ENCODE measurements at regions not wholly inside any gene's neighbourhood (a gene's known extent, or its start where the extent isn't known, plus 50 kb on each side); places are given as distances from the start of the nearest gene placed in this dataset.

GRCh38 chr6:90934081-90934480 lies 347.2 kb upstream of the MAP3K7 start:
- H3K9me3 ChIP-seq = no peaks in the 10 kb centered on the region
- H3K27me3 ChIP-seq (replicated peaks; ENCODE audit: control insufficient read depth, insufficient read depth, low read length) = no peaks in the 10 kb centered on the region; the same call in 1 of the 2 replicates
- no peak for TF ChIP-seq CTCF (IDR thresholded peaks at IDR 0.05; ENCODE audit: insufficient read depth in 1 of 2, low read depth in 1 of 2, low read length in 1 of 2, severe bottlenecking in 1 of 2, unreplicated experiment in 1 of 2)
- no TSS peak for BruUV-seq (replicated peaks)
- no peak for DNase-seq
- no peaks in the 10 kb centered on the region for H3K36me3 ChIP-seq (ENCODE audit: control insufficient read depth, insufficient read depth, low read length)
- no peaks in the 10 kb centered on the region for H3K4me1 ChIP-seq
- ChIA-PET POLR2A (no interaction called here), CTCF (no interaction called here)
- Mint-ChIP-seq H3K9me3 (ENCODE audit: unreplicated experiment) (no peaks in the 10 kb centered on the region), H3K4me3 (ENCODE audit: unreplicated experiment) (no peak overlapping the region), H3K27me3 (ENCODE audit: insufficient read depth, unreplicated experiment) (peaks cover 9% of the 10 kb centered on the region), H3K4me1 (ENCODE audit: low read depth, unreplicated experiment) (no peaks in the 10 kb centered on the region), H3K36me3 (ENCODE audit: insufficient read depth, unreplicated experiment) (no peaks in the 10 kb centered on the region), H3K27ac (ENCODE audit: unreplicated experiment) (no peak overlapping the region)
- intact Hi-C loops (cut with micrococcal nuclease; ENCODE audit: unreplicated experiment) = no loop called here
- H3K4me3 ChIP-seq (ENCODE audit: low read depth, low read length) = no peak overlapping the region

GRCh38 chr6:90932351-90932750 lies 345.5 kb upstream of the MAP3K7 start:
- intact Hi-C loops (cut with micrococcal nuclease; ENCODE audit: unreplicated experiment) = no loop called here
- H3K36me3 ChIP-seq (ENCODE audit: control insufficient read depth, insufficient read depth, low read length) = no peaks in the 10 kb centered on the region
- DNase-seq = no peak
- ChIA-PET CTCF (no interaction called here), POLR2A (no interaction called here)
- no peaks in the 10 kb centered on the region for H3K4me1 ChIP-seq
- H3K27me3 ChIP-seq (replicated peaks; ENCODE audit: control insufficient read depth, insufficient read depth, low read length) = no peaks in the 10 kb centered on the region; the same call in 1 of the 2 replicates
- H3K9me3 ChIP-seq = no peaks in the 10 kb centered on the region
- H3K4me3 ChIP-seq (ENCODE audit: low read depth, low read length) = no peak overlapping the region
- Mint-ChIP-seq H3K4me1 (ENCODE audit: low read depth, unreplicated experiment) (no peaks in the 10 kb centered on the region), H3K9me3 (ENCODE audit: unreplicated experiment) (no peaks in the 10 kb centered on the region), H3K27me3 (ENCODE audit: insufficient read depth, unreplicated experiment) (peaks cover 9% of the 10 kb centered on the region), H3K36me3 (ENCODE audit: insufficient read depth, unreplicated experiment) (no peaks in the 10 kb centered on the region), H3K27ac (ENCODE audit: unreplicated experiment) (no peak overlapping the region), H3K4me3 (ENCODE audit: unreplicated experiment) (no peak overlapping the region)
- no peak for TF ChIP-seq CTCF (IDR thresholded peaks at IDR 0.05; ENCODE audit: insufficient read depth in 1 of 2, low read depth in 1 of 2, low read length in 1 of 2, severe bottlenecking in 1 of 2, unreplicated experiment in 1 of 2)
- BruUV-seq (replicated peaks) = no TSS peak

- Histone ChIP-seq H3K27me3 (replicated peaks; ENCODE audit: control insufficient read depth, insufficient read depth, low read length) (no peaks in the 10 kb centered on the region), H3K4me1 (no peaks in the 10 kb centered on the region), H3K36me3 (ENCODE audit: control insufficient read depth, insufficient read depth, low read length) (no peaks in the 10 kb centered on the region), H3K4me3 (ENCODE audit: low read depth, low read length) (no peak overlapping the region), H3K9me3 (no peaks in the 10 kb centered on the region)
- Mint-ChIP-seq H3K4me3 (ENCODE audit: unreplicated experiment) (no peak overlapping the region), H3K36me3 (ENCODE audit: insufficient read depth, unreplicated experiment) (no peaks in the 10 kb centered on the region), H3K27me3 (ENCODE audit: insufficient read depth, unreplicated experiment) (peaks cover 14% of the 10 kb centered on the region), H3K4me1 (ENCODE audit: low read depth, unreplicated experiment) (no peaks in the 10 kb centered on the region), H3K9me3 (ENCODE audit: unreplicated experiment) (no peaks in the 10 kb centered on the region), H3K27ac (ENCODE audit: unreplicated experiment) (no peak overlapping the region)
- intact Hi-C loops (cut with micrococcal nuclease; ENCODE audit: unreplicated experiment) = no loop called here
- no TSS peak for BruUV-seq (replicated peaks)
- ChIA-PET CTCF (no interaction called here), POLR2A (no interaction called here)
- TF ChIP-seq CTCF (IDR thresholded peaks at IDR 0.05; ENCODE audit: insufficient read depth in 1 of 2, low read depth in 1 of 2, low read length in 1 of 2, severe bottlenecking in 1 of 2, unreplicated experiment in 1 of 2) = no peak
- no peak for DNase-seq
Observed at GRCh38 chr6:90928051-90928450, 341.2 kb upstream of the MAP3K7 start.

Measured in Caco-2 (cell line).